HEK293T (cell line): ENCODE measurements at regions not wholly inside any gene's neighbourhood (a gene's known extent, or its start where the extent isn't known, plus 50 kb on each side); places are given as distances from the start of the nearest gene placed in this dataset.

Experiments used
- ARNT ChIP-seq: fragments of 450-650 bp; IDR thresholded peaks from 2 replicates; pipeline ENCODE4 v1.6.1; 2017; ENCODE audit warnings: mild to moderate bottlenecking
- BHLHE40 ChIP-seq: fragments of 450-650 bp; IDR thresholded peaks from 2 replicates; pipeline ENCODE4 v1.6.1; 2016; ENCODE audit warnings: mild to moderate bottlenecking, moderate library complexity, borderline replicate concordance
- ELF4 ChIP-seq: fragments of 450-650 bp; IDR thresholded peaks from 2 replicates; pipeline ENCODE4 v1.6.1; 2017; ENCODE audit warnings: antibody characterized with exemption
- FOXA1 ChIP-seq: fragments of 450-650 bp; IDR thresholded peaks from 2 replicates; pipeline ENCODE4 v1.6.1; 2016; ENCODE audit warnings: mild to moderate bottlenecking
- FOXK2 ChIP-seq: fragments of 450-650 bp; IDR thresholded peaks from 2 replicates; pipeline ENCODE4 v1.6.1; 2016; ENCODE audit warnings: mild to moderate bottlenecking
- FOXM1 ChIP-seq: fragments of 450-650 bp; IDR thresholded peaks from 2 replicates; pipeline ENCODE4 v1.6.1; 2017; ENCODE audit warnings: mild to moderate bottlenecking, borderline replicate concordance
- HDGF ChIP-seq: fragments of 450-650 bp; IDR thresholded peaks from 2 replicates; pipeline ENCODE4 v1.6.1; 2017; ENCODE audit warnings: antibody characterized with exemption, borderline replicate concordance
- LEF1 ChIP-seq: fragments of 450-650 bp; IDR thresholded peaks from 2 replicates; pipeline ENCODE4 v1.6.1; 2017; ENCODE audit warnings: mild to moderate bottlenecking, borderline replicate concordance
- NFRKB ChIP-seq: fragments of 450-650 bp; IDR thresholded peaks from 2 replicates; pipeline ENCODE4 v1.6.1; 2016; ENCODE audit warnings: mild to moderate bottlenecking, moderate library complexity
- PKNOX1 ChIP-seq: fragments of 450-650 bp; IDR thresholded peaks from 2 replicates; pipeline ENCODE4 v1.6.1; 2016
- SP1 ChIP-seq: fragments of 450-650 bp; IDR thresholded peaks from 2 replicates; pipeline ENCODE4 v1.6.1; 2017
- SUZ12 ChIP-seq: fragments of 450-650 bp; IDR thresholded peaks from 2 replicates; pipeline ENCODE4 v1.6.1; 2016; ENCODE audit warnings: mild to moderate bottlenecking
- TARDBP ChIP-seq: fragments of 450-650 bp; IDR thresholded peaks from 2 replicates; pipeline ENCODE4 v1.6.1; 2016

- TF ChIP-seq TARDBP (no peak), SP1 (no peak), ELF4 (no peak), BHLHE40 (no peak), HDGF (no peak), PKNOX1 (no peak), FOXM1 (no peak), ARNT (no peak), SUZ12 (no peak), NFRKB (no peak), FOXA1 (no peak), FOXK2 (no peak), LEF1 (no peak)
These were observed 98.6 kb upstream of the TMEM168 start for GRCh38 chr7:112888781-112889180.
